Activated CD4-positive, alpha-beta T cell treated with anti-CD3 and anti-CD28 coated beads for 48 hours (primary cell): ENCODE measurements at regions not wholly inside any gene's neighbourhood (a gene's known extent, or its start where the extent isn't known, plus 50 kb on each side); places are given as distances from the start of the nearest gene placed in this dataset.
"Not testable (repeated sequence)": the region's sequence is repeated elsewhere in the genome, so short reads cannot be mapped to it uniquely, and the experiment has no call there.

Experiments used
- DNase-seq: peaks from one replicate; pipeline ENCODE4 v3.0.0-alpha.2; 2020

DNA sequence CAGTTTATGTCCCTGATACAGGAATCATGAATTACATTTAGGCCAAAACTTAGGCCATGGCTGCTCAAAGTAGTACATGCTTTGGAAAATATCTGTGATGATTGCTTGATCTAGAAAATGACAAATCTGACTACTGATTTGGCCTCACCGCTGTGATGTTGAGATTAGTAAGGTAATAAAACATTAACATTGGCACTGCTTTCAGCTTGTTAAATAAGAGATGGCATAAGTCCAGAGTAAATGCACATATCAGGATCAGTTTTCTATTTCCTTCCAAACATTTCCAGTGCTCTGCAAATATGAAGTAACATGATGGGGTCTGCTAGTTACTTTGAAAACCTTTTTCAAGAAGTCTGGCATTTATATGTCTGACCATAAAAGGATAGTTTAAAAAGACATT lies 687.3 kb upstream of the ACTRT1 start:
- DNase-seq = no peak

DNA sequence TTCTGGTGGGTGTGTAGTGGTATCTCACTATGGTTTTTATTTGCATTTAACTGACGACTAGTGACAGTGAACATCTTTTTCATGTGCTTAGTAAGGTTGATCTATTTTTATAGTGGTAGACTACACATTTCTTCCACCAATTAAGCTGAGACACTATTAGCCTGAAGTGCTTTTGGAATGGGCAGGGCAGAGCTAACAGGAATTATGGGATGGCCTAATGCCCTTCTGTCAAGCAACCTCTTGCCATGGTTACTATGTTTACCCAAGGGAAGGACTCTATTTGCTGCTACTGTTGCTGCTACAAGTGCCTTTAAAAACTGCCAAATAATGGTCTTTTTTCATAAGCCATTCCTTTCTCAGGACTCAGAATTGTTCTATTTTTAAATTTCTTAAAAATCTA lies 676.7 kb upstream of the ACTRT1 start:
- no peak for DNase-seq

DNA sequence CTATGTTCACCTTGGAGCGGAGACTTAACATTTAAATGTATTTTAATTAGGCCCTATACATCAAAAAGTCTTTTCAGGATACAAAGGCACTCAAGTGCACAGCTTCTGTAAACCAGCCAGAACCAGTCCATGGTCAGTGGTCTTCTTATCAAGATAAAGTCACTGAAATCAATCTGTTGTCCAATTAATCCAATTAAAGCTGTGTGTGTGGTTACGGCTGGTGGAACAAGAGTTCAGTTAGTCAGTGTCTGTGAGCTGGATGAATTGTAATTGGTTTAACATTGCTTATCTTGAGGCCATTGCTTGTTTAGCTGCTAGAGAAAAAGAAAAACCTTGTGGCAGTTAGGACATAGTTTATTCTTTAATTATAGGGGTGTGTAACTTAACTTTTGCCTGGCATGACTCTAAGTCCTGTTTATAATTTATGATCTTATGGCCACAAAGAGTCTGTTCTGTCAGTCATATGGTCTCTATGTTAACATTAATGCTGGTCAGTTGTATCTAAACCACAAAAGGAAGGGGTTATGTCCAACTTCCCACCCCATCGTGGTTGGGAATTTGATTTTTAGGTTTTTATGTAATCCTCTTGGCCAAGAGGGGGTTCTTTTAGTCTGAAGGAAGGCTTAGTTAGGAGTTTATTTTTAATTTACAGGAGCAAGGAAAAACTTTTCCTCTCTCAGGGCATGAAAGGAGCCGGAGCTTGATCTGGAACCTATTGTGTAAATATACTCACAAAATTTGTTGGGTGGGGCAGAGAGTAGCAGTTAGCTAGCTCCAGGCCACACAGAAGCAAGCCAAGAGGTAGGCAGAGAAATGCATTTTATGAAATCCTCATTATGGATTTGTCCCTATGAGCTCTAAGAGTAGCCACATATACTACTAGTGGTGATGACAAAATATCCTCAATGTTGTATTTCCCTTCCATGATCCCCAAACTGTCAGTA lies 665.7 kb upstream of the ACTRT1 start:
- DNase-seq = no peak

DNA sequence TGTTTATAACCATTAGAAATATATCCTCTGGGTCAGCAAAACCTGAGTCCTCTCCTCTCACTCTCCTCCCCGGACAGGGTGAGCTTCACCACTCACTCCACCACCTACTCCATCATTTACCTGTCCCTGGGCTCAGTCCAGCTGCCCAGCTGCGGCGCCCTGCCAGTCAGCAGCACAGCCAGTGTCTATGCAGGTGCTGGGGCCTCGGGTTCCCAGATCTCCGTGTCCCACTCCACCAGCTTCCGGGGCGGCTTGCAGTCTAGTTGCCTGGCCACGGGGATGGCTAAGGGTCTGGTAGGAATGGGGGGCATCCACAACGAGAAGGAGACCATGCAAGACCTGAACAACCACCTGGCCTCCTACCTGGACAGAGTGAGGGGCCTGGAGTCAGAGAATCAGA lies 662.2 kb upstream of the ACTRT1 start:
- DNase-seq = no peak

DNA sequence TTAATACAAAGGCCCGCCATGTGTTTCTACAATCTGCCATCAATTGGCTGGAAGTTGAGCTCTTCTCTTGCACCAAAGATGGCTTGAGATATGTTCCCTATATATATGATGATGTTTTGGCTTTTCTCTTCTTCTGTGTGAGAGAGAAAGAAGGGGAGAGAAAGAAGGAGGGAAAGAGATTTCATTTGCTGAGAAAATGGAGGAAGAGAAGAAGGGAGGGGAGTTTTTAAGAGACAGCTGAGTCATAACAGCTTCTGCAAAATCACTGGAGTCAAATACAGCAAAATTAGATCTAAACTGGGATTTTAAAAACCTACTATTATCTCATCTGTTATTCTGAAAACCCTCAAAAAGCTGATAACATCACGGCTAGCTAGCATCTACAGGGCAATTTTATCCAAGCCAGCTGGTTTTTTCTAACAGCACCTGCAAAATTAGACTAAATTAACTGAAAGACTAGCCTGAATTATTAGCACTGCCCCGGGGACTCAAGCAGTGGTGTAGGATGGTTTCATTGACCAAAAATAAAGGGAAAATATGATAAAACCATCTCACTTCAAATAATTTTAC lies 647.6 kb upstream of the ACTRT1 start:
- DNase-seq = no peak

DNA sequence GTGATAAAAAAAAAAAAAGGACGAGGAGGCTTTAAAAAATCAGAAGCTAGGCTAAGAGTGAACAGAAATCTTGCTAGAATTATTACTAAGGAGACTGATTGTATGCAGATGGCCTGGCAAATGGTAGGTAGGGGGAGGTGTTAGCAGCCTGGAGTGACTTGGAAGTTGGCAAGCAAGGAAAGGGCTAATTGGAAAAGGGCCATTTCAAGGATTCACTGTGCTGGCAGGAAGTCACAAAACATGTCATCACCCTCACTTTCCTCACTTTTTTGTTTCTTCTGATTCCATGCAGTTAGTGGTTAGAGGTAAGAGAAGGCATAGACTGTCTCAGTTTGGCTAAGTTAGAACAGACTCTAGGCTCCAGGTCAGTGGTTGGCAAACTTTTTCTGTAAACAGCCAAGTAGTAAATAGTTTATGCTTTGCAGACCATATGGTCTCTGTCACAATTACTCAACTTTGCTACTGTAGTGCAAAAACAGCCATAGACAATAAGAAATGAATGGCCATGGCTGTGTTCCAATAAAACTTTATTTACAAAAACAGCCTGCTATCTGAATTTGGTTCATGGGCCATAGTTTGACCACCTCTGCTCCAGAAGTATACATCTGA lies 646.5 kb upstream of the ACTRT1 start:
- DNase-seq = no peak

DNA sequence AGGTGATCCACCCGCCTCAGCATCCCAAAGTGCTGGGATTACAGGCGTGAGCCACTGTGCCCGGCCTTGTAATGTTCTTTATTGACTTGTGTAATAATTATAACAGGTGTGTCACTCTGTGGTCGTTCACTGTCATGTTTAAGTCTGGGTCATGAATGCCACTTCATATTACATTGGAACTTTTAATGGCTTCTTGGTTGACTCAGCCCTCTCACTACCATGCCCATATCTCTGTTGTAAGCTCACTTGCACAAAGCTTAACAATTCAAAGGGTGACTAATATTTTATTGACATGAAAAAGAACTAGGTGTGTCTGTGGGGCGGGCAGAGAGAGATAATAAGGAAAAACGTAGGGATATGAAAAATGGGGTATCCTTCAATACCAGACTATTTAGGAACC lies 639.7 kb upstream of the ACTRT1 start:
- DNase-seq = no peak

DNA sequence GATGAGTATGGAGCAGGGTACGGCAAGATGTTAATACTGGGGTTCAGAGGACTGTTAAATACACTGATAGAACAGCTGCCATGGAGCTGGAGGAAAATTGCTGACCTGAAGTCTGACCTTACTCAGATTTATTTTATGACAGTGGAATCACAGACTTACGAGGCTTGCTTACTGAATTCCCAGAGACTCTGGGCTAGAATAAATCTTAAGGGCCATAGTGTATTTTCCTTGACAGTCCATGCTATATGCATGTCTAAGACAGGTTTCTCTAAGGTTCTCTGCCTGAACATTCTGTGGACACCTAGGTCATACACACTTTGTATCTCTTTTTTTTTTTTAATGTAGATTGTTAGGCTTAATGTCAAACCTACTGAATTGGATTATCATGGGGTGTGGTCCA lies 633.2 kb upstream of the ACTRT1 start:
- DNase-seq = no peak

DNA sequence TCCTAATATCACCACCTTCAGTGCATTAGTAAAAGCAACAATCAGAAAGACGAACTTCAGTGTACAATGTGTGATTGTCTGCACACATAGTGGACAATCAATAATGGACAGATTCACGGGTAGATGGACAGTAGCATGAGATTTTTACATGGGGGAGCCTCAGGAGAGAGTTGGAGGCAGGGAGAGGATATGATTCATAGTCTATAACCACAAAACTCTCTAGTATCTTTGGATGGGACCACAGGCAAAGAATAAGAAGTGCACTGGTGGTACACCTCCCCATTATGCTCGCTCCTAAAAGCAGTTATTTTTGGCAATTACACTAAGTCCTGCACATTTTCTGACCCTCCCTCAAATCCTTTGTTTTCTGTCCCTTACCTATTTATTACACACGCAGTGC lies 624.4 kb upstream of the ACTRT1 start:
- no peak for DNase-seq

DNA sequence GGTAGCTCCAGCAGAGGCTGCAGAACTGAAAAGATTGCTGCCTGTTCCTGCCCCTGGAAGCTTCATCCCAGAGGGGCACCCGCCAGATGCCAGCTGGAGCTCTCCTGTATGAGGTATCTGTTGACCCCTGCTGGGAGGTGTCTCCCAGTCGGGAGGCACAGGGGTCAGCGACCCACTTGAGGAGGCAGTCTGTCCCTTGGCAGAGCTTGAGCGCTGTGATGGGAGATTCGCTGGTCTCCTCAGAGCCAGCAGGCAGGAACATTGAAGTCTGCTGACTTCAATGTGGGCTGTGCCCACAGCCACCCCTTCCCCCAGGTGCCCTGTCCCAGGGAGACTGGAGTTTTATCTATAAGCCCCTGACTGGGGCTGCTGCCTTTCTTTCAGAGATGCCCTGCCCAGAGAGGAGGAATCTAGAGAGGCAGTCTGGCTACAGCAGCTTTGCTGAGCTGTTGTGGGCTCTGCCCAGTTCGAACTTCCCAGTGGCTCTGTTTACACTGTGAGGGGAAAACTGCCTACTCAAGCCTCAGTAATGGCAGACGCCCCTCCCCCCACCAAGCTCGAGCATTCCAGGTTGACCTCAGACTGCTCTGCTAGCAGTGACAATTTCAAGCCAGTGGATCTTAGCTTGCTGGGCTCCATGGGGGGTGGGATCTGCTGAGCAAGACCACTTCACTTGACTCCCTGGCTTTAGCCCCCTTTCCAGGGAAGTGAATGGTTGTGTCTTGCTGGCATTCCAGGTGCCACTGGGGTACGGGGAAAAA lies 622.3 kb upstream of the ACTRT1 start:
- DNase-seq = not testable (repeated sequence)

DNA sequence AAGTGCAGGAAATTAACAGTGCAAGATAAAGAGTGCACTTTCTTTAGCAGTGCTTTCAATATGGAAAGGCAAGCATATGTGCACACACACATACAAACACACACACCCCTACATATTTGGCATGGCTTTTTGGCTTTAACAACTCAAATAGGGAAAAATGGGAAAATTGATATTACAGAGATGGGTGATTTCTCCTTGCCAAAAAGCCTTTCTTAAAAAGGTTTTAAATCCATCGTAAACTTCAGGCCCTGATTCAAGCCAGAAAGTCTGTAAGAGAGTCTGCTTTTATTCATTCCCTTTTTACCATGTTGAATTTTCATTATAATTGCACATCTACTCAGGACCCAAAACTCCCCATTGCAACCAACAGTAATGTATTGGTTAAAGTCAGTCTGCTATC lies 612.0 kb upstream of the ACTRT1 start:
- no peak for DNase-seq

DNA sequence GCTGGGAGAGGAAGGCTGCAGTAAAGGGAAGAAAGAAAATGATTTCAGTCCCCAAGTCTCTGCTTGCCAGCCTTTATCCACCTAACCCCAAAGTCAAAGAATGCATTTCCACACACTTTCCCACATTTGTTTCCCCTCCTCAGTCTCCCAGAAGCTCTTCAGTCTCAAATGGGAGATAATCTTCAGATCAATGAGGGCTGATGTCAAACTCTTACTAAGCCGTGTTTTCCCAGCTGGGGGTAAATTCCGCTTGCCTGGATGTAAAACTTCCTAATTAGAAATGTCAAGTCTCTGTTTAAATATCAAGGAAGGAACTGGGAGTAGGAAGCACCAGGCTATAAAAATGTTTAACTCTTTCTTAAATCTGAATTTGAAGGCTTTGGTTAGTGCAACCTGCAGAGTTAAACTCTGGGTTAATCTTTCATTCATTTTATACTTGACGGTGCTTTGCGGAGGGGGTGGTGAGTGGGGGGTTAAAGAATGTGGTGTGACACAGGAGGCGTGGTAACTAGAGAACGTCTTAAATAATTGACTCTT lies 601.4 kb upstream of the ACTRT1 start:
- no peak for DNase-seq

DNA sequence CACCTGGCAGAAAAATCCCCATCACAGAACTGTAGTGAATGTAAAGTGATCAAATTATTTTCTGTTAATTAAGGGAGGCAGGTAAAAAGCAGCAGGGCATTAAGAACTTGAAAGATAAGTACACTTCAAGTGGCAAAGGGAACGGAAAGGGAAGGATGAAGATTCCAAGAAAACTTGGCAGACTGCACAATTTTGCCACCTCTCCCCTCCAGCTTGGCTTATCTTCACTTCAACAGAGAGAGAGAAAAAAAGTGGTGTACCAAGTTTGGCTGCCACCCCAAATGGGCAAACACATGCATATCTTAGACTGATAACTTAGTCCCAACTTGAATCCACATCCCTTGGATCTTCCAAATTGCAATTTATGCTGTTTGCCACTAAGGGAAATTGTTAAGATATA lies 598.1 kb upstream of the ACTRT1 start:
- no peak for DNase-seq

DNA sequence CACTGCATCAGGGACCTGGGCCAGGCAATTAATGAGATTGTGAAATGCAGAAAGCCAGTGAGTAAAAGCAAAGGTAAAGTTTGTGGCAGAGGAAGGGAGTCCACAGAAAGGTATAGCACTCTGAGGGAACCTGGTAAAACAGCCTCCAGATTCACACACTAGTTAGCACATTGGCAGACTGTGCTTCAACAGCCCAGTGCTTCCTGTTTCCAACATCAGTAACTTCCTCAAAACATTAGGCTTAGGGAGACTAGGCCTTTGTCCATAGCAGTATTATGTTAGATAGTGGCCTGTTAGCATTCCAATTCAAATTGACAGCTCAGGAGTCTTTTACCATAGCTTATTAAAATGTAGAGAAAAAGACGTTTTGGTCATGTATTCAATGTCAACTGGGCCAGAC lies 582.6 kb upstream of the ACTRT1 start:
- DNase-seq = no peak

DNA sequence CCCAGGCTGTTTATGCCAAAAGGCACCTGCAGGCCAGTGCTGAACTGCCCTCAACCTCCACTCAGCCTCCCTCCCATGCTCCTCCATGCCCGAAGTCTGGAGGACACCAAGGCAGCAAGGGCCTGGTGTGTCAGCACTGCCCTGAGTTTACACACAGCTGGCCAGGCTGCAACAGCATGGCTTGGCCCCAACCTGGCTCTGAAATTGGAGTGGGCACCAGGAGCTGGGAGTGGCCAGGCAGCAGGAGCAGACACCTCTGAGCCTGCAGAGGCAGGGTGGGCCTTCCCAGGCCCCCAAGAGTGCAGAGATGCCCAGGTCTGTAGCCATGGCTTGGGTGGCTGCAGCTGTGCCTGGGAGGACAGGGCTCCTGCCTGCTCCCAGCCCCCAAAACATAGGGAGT lies 571.2 kb upstream of the ACTRT1 start:
- no peak for DNase-seq

DNA sequence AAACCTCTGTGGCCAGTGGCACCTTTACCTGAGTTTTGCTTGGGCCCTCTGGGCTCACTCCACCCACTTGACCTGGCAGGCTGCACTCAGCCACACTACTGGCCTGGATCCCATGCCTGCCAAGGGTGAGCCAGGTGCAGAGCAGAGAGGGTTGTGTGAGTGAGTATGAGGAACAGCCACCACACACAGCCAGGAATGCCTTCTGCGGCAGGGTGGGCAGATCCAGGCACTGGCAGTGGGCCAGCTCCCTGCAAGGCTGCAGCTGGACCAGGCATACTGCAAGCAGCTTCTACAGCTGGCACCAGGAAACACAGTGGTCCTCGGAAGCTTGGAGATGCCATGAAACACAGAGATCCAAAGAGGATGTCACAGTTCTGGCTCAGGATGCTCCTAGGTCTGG lies 570.1 kb upstream of the ACTRT1 start:
- DNase-seq = no peak

DNA sequence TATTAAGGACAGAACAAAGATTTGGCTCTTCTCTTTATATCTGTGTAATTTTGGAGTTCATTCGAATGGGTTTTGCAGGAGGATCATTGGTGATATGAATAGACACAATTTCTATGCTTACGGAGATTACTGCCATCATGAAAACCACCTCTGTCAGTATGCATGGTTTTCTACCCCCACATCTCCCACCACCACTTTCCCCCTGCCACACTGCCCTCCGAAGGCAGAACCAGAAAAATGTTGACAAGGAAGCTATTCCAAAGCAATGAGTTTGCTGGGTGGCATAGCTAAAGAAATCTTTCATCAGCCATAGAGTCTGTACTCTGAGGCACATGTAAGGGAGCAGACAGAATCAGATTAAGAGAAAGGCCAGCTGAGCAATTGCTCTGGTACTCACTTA lies 567.3 kb upstream of the ACTRT1 start:
- DNase-seq = no peak

DNA sequence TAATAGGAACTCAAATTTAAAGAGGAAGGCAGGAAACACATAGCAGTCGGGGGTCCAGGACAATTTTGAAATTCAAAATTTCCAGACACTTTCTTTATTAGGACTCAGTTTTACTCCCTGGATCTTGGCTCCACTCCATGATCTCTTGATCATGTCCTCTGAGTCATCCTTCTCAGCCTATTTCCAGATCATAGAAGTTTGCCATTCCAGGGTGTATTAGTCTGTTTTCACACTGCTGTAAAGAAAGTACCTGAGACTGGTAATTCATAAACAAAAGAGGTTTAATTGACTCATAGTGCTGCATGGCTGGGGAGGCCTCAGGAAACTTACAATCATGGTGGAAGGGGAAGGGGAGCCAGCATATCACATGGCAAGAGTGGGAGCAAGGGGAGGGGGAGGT lies 564.7 kb upstream of the ACTRT1 start:
- no peak for DNase-seq

DNA sequence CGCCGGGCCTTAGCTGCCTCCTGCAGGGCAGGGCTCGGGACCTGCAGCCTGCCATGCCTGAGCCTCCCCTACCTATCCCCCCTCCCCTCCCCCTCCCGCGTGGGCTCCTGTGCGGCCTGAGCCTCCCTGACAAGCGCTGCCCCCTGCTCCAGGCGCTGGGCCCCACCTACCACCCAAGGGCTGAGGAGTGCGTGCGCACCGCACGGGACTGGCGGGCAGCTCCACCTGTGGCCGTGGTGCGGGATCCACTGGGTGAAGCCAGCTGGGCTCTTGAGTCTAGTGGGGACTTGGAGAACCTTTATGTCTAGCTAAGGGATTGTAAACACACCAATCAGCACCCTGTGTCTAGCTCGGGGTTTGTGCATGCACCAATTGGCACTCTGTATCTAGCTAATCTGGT lies 554.6 kb upstream of the ACTRT1 start:
- DNase-seq = not testable (repeated sequence)

DNA sequence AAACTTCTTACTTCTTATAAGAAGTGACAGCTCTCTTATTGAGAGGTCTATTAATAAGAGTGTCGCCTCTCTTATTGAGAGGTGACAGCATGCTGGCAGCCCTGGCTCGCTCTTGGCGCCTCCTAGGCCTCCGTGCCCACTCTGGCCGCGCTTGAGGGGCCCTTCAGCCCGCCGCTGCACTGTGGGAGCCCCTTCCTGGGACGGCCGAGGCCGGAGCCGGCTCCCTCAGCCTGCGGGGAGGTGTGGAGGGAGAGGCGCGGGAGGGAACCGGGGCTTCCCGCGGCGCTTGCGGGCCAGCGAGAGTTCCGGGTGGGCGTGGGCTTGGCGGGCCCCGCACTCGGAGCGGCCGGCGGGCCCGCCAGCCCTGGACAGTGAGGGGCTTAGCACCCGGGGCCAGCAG lies 554.2 kb upstream of the ACTRT1 start:
- DNase-seq = not testable (repeated sequence)

DNA sequence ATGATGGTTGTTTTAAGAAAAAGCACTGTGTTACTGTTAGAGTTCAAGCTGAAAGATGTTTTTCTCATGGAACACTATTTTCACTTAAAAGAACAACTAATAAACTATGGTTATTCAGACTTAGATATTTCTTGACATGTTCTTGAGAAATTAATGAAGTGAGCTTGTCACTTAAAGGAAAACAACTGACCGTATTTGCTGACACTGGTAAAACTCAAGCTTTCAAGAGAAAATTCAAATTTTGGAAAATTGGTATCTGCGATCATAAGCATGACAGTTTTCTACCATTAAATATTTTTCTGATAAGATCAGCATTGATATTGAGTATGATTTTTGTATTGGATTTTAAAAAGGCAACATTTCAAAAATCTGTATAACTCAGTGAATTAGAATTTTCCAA lies 549.5 kb upstream of the ACTRT1 start:
- DNase-seq = no peak

DNA sequence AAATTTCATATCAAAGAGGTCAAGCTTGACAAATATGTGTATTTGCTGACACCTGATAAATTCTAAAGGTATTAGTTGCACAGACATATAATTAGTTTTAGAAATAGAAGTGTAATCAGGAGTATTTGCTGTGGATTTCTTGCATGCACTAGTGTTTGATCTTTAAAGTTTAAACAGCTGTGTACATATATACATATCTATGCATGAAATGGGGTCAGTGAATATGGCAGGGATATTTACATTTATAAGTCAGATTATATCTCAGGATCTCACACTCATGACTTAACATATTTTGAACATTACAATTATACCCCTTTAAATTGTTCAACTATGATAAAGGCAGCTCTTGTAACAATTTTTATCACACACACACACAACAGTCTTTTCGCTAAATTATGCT lies 547.4 kb upstream of the ACTRT1 start:
- no peak for DNase-seq

DNA sequence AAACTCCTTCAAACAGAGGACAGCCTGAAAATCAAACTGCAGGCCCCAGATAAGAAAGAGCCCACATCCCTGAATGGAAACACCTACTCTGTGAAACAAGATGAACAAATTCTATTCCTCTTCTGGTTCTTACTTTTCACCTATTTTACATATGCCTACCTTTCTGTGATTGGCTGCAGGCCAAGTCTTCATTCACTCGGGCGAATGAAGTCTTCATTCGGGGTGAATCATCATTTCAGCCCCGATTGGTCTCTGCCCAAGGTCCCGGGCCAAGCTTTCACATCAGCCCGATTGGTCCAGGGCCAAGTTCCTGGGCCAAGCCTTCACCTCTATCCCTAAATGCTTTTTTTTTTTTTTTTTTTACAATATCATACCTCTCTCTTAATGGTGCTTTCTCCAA lies 529.8 kb upstream of the ACTRT1 start:
- no peak for DNase-seq
